ENCODE measurements at regions not wholly inside any gene's neighbourhood (a gene's known extent, or its start where the extent isn't known, plus 50 kb on each side); places are given as distances from the start of the nearest gene placed in this dataset.

- TF ChIP-seq CTCF (IDR thresholded peaks at IDR 0.05; ENCODE audit: insufficient read depth, low read depth, low read length), result no peak
- TF ChIP-seq EZH2 (IDR thresholded peaks at IDR 0.05; ENCODE audit: insufficient read depth, low read length), result no peak
These were observed 195.4 kb downstream of the GOLGA6L6 start for GRCh38 chr15:20346082-20346805.
